Glutamatergic neuron (in vitro differentiated cells): ENCODE measurements at regions not wholly inside any gene's neighbourhood (a gene's known extent, or its start where the extent isn't known, plus 50 kb on each side); places are given as distances from the start of the nearest gene placed in this dataset.

ENCODE experiments used
- DNase-seq: peaks from one replicate; pipeline ENCODE4 v3.0.0; 2022
- H3K27ac Mint-ChIP-seq: one replicate; pipeline ENCODE4 v1.8.0; 2020; ENCODE audit warnings: mild to moderate bottlenecking, mixed read lengths, inconsistent platforms; ENCODE audit not compliant: unreplicated experiment
- H3K27me3 Mint-ChIP-seq: one replicate; pipeline ENCODE4 v1.8.0; 2020; ENCODE audit warnings: mild to moderate bottlenecking, moderate library complexity, mixed read lengths, inconsistent platforms; ENCODE audit not compliant: unreplicated experiment
- H3K36me3 Mint-ChIP-seq: one replicate; pipeline ENCODE4 v1.8.0; 2020; ENCODE audit warnings: mild to moderate bottlenecking, mixed read lengths, inconsistent platforms; ENCODE audit not compliant: unreplicated experiment
- H3K4me1 Mint-ChIP-seq: one replicate; pipeline ENCODE4 v1.8.0; 2020; ENCODE audit warnings: mild to moderate bottlenecking, low read depth, mixed read lengths, inconsistent platforms; ENCODE audit not compliant: unreplicated experiment
- H3K4me3 Mint-ChIP-seq: one replicate; pipeline ENCODE4 v1.8.0; 2020; ENCODE audit warnings: mild to moderate bottlenecking, mixed read lengths, inconsistent platforms; ENCODE audit not compliant: unreplicated experiment
- H3K9me3 Mint-ChIP-seq: one replicate; pipeline ENCODE4 v1.8.0; 2020; ENCODE audit warnings: mild to moderate bottlenecking, moderate library complexity, mixed read lengths, inconsistent platforms; ENCODE audit not compliant: unreplicated experiment
- TF ChIP-seq, protein P1 (sequence below): fragments of 200-600 bp; sonication (generic); IDR thresholded peaks from one replicate; pipeline ENCODE4 v1.5.0; 2021; ENCODE audit not compliant: partially characterized antibody, unreplicated experiment

GRCh38 chr3:88957711-88958439, 149.5 kb upstream of the EPHA3 start:
- Mint-ChIP-seq H3K27me3 (no peaks in the 10 kb centered on the region), H3K4me1 (peaks cover 14% of the 10 kb centered on the region), H3K9me3 (peaks cover 1% of the 10 kb centered on the region), H3K27ac (no peak overlapping the region), H3K36me3 (no peaks in the 10 kb centered on the region), H3K4me3 (no peak overlapping the region)
- no peak for DNase-seq
- TF ChIP-seq, protein P1, sequence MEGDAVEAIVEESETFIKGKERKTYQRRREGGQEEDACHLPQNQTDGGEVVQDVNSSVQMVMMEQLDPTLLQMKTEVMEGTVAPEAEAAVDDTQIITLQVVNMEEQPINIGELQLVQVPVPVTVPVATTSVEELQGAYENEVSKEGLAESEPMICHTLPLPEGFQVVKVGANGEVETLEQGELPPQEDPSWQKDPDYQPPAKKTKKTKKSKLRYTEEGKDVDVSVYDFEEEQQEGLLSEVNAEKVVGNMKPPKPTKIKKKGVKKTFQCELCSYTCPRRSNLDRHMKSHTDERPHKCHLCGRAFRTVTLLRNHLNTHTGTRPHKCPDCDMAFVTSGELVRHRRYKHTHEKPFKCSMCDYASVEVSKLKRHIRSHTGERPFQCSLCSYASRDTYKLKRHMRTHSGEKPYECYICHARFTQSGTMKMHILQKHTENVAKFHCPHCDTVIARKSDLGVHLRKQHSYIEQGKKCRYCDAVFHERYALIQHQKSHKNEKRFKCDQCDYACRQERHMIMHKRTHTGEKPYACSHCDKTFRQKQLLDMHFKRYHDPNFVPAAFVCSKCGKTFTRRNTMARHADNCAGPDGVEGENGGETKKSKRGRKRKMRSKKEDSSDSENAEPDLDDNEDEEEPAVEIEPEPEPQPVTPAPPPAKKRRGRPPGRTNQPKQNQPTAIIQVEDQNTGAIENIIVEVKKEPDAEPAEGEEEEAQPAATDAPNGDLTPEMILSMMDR, result no peak

GRCh38 chr3:88960019-88960418, 147.4 kb upstream of the EPHA3 start:
- no peak overlapping the region for H3K4me3 Mint-ChIP-seq
- peaks cover 11% of the 10 kb centered on the region for H3K4me1 Mint-ChIP-seq
- no peak overlapping the region for H3K27ac Mint-ChIP-seq
- DNase-seq, result no peak
- no peaks in the 10 kb centered on the region for H3K36me3 Mint-ChIP-seq
- peaks cover 1% of the 10 kb centered on the region for H3K9me3 Mint-ChIP-seq
- TF ChIP-seq, protein P1, result no peak
- H3K27me3 Mint-ChIP-seq, result no peaks in the 10 kb centered on the region

DNA sequence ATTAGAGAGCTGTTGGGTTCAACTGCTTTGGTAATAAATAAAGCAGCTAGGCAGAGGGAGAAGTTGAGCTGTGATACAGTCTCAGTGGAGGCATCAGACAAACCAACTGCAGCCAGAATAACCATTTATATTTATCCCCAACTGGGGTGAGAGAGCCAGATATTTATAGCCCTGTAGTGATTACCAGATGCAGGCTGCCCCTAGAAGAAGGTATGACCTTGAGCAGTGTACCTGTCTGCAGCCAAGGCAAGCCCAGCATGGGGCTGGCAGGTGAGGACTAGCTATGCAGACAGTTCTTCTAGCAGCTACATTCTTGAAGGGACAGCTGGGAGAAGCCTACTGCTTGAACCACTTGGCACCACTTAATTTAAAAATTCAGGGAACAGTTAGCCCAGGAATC, 144.4 kb upstream of the EPHA3 start:
- Mint-ChIP-seq H3K4me1 (peaks cover 3% of the 10 kb centered on the region), H3K36me3 (no peaks in the 10 kb centered on the region), H3K27me3 (no peaks in the 10 kb centered on the region), H3K9me3 (no peaks in the 10 kb centered on the region), H3K27ac (no peak overlapping the region), H3K4me3 (no peak overlapping the region)
- TF ChIP-seq, protein P1, result no peak
- no peak for DNase-seq

GRCh38 chr3:88979760-88980159, 127.7 kb upstream of the EPHA3 start:
- no peak for DNase-seq
- H3K36me3 Mint-ChIP-seq, result no peaks in the 10 kb centered on the region
- no peak overlapping the region for H3K27ac Mint-ChIP-seq
- H3K9me3 Mint-ChIP-seq, result no peaks in the 10 kb centered on the region
- peaks cover 3% of the 10 kb centered on the region for H3K4me1 Mint-ChIP-seq
- no peak overlapping the region for H3K4me3 Mint-ChIP-seq
- peaks cover 2% of the 10 kb centered on the region for H3K27me3 Mint-ChIP-seq
- TF ChIP-seq, protein P1, result no peak

DNA sequence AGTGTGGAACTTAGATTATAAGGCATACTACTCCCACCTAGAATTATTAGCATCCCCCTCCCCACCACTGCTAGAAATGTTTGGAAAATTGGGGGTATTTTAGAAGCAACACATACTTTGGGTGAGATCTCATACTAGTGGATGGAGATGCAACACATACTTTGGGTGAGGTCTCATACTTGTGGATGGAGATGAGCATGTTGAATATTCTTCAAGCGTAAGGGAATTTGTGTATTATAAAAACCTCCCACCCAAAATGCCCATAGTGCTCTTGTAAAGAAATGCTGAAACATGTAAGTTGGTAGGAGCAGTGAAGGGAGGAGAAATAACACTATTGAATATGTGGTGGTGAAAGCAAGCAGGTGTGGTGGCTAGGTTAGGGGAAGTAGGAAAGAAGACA, 124.0 kb upstream of the EPHA3 start:
- H3K27me3 Mint-ChIP-seq, result peaks cover 2% of the 10 kb centered on the region
- H3K4me1 Mint-ChIP-seq, result peaks cover 3% of the 10 kb centered on the region
- H3K4me3 Mint-ChIP-seq, result no peak overlapping the region
- TF ChIP-seq, protein P1, result no peak
- no peaks in the 10 kb centered on the region for H3K36me3 Mint-ChIP-seq
- H3K9me3 Mint-ChIP-seq, result no peaks in the 10 kb centered on the region
- H3K27ac Mint-ChIP-seq, result no peak overlapping the region
- DNase-seq, result no peak
